SH-SY5Y (cell line): ENCODE measurements at regions not wholly inside any gene's neighbourhood (a gene's known extent, or its start where the extent isn't known, plus 50 kb on each side); places are given as distances from the start of the nearest gene placed in this dataset.

Experiments used
- GATA2 ChIP-seq: IDR thresholded peaks from 2 replicates; pipeline ENCODE4 v1.6.1; 2011; ENCODE audit warnings: mild to moderate bottlenecking, low read depth, low read length
- GATA3 ChIP-seq: IDR thresholded peaks from 2 replicates; pipeline ENCODE4 v1.6.1; 2011; ENCODE audit warnings: low read depth, mild to moderate bottlenecking, low read length, moderate library complexity

GRCh38 chr14:38038171-38038570 is 169.5 kb upstream of the SSTR1 start:
- TF ChIP-seq GATA3 (no peak), GATA2 (no peak)

GRCh38 chr14:38038986-38039385 is 168.7 kb upstream of the SSTR1 start:
- no peak for TF ChIP-seq GATA3
- TF ChIP-seq GATA2: no peak

GRCh38 chr14:38039496-38039895 is 168.2 kb upstream of the SSTR1 start:
- TF ChIP-seq GATA3 (no peak), GATA2 (no peak)

- no peak for TF ChIP-seq GATA2
- no peak for TF ChIP-seq GATA3
Measured at GRCh38 chr14:38040411-38040810, 167.3 kb upstream of the SSTR1 start.

- TF ChIP-seq GATA2 (no peak), GATA3 (no peak)
Measured at GRCh38 chr14:38042322-38042721, 165.4 kb upstream of the SSTR1 start.

GRCh38 chr14:38044710-38045109 is 163.0 kb upstream of the SSTR1 start:
- TF ChIP-seq GATA2: no peak
- no peak for TF ChIP-seq GATA3

- no peak for TF ChIP-seq GATA2
- no peak for TF ChIP-seq GATA3
Measured at GRCh38 chr14:38045461-38045860, 162.2 kb upstream of the SSTR1 start.

- no peak for TF ChIP-seq GATA3
- no peak for TF ChIP-seq GATA2
Measured at GRCh38 chr14:38046160-38046559, 161.5 kb upstream of the SSTR1 start.

- no peak for TF ChIP-seq GATA2
- no peak for TF ChIP-seq GATA3
Measured at GRCh38 chr14:38047195-38047902, 160.4 kb upstream of the SSTR1 start.

- TF ChIP-seq GATA3 (no peak), GATA2 (no peak)
Measured at GRCh38 chr14:38053666-38054065, 154.0 kb upstream of the SSTR1 start.

GRCh38 chr14:38056270-38056669 is 151.4 kb upstream of the SSTR1 start:
- TF ChIP-seq GATA2 (no peak), GATA3 (no peak)

GRCh38 chr14:38063711-38064320 is 143.9 kb upstream of the SSTR1 start:
- TF ChIP-seq GATA2: no peak
- TF ChIP-seq GATA3: no peak

- TF ChIP-seq GATA2 (no peak), GATA3 (no peak)
Measured at GRCh38 chr14:38065106-38065762, 142.5 kb upstream of the SSTR1 start.

GRCh38 chr14:38070061-38070588 is 137.6 kb upstream of the SSTR1 start:
- TF ChIP-seq GATA2: no peak
- no peak for TF ChIP-seq GATA3

GRCh38 chr14:38073641-38074040 is 134.1 kb upstream of the SSTR1 start:
- TF ChIP-seq GATA2: no peak
- TF ChIP-seq GATA3: no peak

- TF ChIP-seq GATA2: no peak
- TF ChIP-seq GATA3: no peak
Measured at GRCh38 chr14:38074081-38074480, 133.6 kb upstream of the SSTR1 start.
